Stimulated activated memory B cell treated with anti-CD40 and anti-IgM and Interleukin-4, amounts not matched to agents 10 μg/mL and 1 μg/mL and 100 μg/mL, for 72 hours (primary cell): ENCODE measurements at regions not wholly inside any gene's neighbourhood (a gene's known extent, or its start where the extent isn't known, plus 50 kb on each side); places are given as distances from the start of the nearest gene placed in this dataset.

Experiments
- ATAC-seq: fragments of 150-1000 bp; cut with Tn5 transposase; 2 replicates; pipeline ENCODE4 v1.10.0; 2021
- H3K27ac Mint-ChIP-seq: one replicate; pipeline ENCODE4 v1.8.0; 2022; ENCODE audit warnings: mild to moderate bottlenecking, mixed read lengths
- H3K27me3 Mint-ChIP-seq: one replicate; pipeline ENCODE4 v1.8.0; 2022; ENCODE audit warnings: mixed read lengths
- H3K36me3 Mint-ChIP-seq: one replicate; pipeline ENCODE4 v1.8.0; 2022; ENCODE audit warnings: mixed read lengths
- H3K4me1 Mint-ChIP-seq: one replicate; pipeline ENCODE4 v1.8.0; 2022; ENCODE audit warnings: mixed read lengths
- H3K4me3 Mint-ChIP-seq: one replicate; pipeline ENCODE4 v1.8.0; 2022; ENCODE audit warnings: mild to moderate bottlenecking, moderate library complexity, mixed read lengths
- H3K9me3 Mint-ChIP-seq: one replicate; pipeline ENCODE4 v1.8.0; 2022; ENCODE audit warnings: mixed read lengths

- Mint-ChIP-seq H3K9me3 (no peaks in the 10 kb centered on the region), H3K4me1 (no peaks in the 10 kb centered on the region), H3K4me3 (no peak overlapping the region), H3K36me3 (no peaks in the 10 kb centered on the region), H3K27me3 (peaks cover 20% of the 10 kb centered on the region), H3K27ac (no peak overlapping the region)
- ATAC-seq, result no peak
These were observed 137.7 kb downstream of the ASB1 start for GRCh38 chr2:238564286-238564920.

GRCh38 chr2:238565031-238565430 is 138.3 kb downstream of the ASB1 start:
- Mint-ChIP-seq H3K36me3 (no peaks in the 10 kb centered on the region), H3K9me3 (no peaks in the 10 kb centered on the region), H3K27me3 (peaks cover 25% of the 10 kb centered on the region), H3K4me3 (no peak overlapping the region), H3K27ac (no peak overlapping the region), H3K4me1 (no peaks in the 10 kb centered on the region)
- no peak for ATAC-seq

- H3K36me3 Mint-ChIP-seq, result no peaks in the 10 kb centered on the region
- peaks cover 22% of the 10 kb centered on the region for H3K27me3 Mint-ChIP-seq
- H3K4me1 Mint-ChIP-seq, result no peaks in the 10 kb centered on the region
- ATAC-seq, result no peak
- H3K27ac Mint-ChIP-seq, result no peak overlapping the region
- H3K9me3 Mint-ChIP-seq, result no peaks in the 10 kb centered on the region
- H3K4me3 Mint-ChIP-seq, result no peak overlapping the region
These were observed 139.4 kb downstream of the ASB1 start for GRCh38 chr2:238566001-238566645.

- H3K36me3 Mint-ChIP-seq, result no peaks in the 10 kb centered on the region
- no peak overlapping the region for H3K27ac Mint-ChIP-seq
- H3K4me3 Mint-ChIP-seq, result no peak overlapping the region
- no peaks in the 10 kb centered on the region for H3K4me1 Mint-ChIP-seq
- ATAC-seq, result no peak
- no peaks in the 10 kb centered on the region for H3K9me3 Mint-ChIP-seq
- H3K27me3 Mint-ChIP-seq, result peaks cover 22% of the 10 kb centered on the region
These were observed 140.5 kb downstream of the ASB1 start for GRCh38 chr2:238567067-238567855.

GRCh38 chr2:238567996-238568395 is 141.3 kb downstream of the ASB1 start:
- no peak overlapping the region for H3K27ac Mint-ChIP-seq
- H3K4me1 Mint-ChIP-seq, result no peaks in the 10 kb centered on the region
- peaks cover 22% of the 10 kb centered on the region for H3K27me3 Mint-ChIP-seq
- H3K4me3 Mint-ChIP-seq, result no peak overlapping the region
- no peaks in the 10 kb centered on the region for H3K9me3 Mint-ChIP-seq
- no peak for ATAC-seq
- no peaks in the 10 kb centered on the region for H3K36me3 Mint-ChIP-seq

- no peaks in the 10 kb centered on the region for H3K4me1 Mint-ChIP-seq
- H3K9me3 Mint-ChIP-seq, result no peaks in the 10 kb centered on the region
- H3K27ac Mint-ChIP-seq, result no peak overlapping the region
- no peaks in the 10 kb centered on the region for H3K36me3 Mint-ChIP-seq
- no peak overlapping the region for H3K4me3 Mint-ChIP-seq
- peaks cover 22% of the 10 kb centered on the region for H3K27me3 Mint-ChIP-seq
- ATAC-seq, result no peak
These were observed 142.0 kb downstream of the ASB1 start for GRCh38 chr2:238568455-238569440.

GRCh38 chr2:238569507-238570195 is 142.9 kb downstream of the ASB1 start:
- no peaks in the 10 kb centered on the region for H3K4me1 Mint-ChIP-seq
- no peak for ATAC-seq
- peaks cover 22% of the 10 kb centered on the region for H3K27me3 Mint-ChIP-seq
- H3K4me3 Mint-ChIP-seq, result no peak overlapping the region
- no peaks in the 10 kb centered on the region for H3K36me3 Mint-ChIP-seq
- H3K9me3 Mint-ChIP-seq, result no peaks in the 10 kb centered on the region
- no peak overlapping the region for H3K27ac Mint-ChIP-seq

- no peaks in the 10 kb centered on the region for H3K36me3 Mint-ChIP-seq
- H3K4me1 Mint-ChIP-seq, result no peaks in the 10 kb centered on the region
- no peak overlapping the region for H3K27ac Mint-ChIP-seq
- no peak for ATAC-seq
- H3K27me3 Mint-ChIP-seq, result peaks cover 22% of the 10 kb centered on the region
- H3K4me3 Mint-ChIP-seq, result no peak overlapping the region
- H3K9me3 Mint-ChIP-seq, result peaks cover 3% of the 10 kb centered on the region
These were observed 143.7 kb downstream of the ASB1 start for GRCh38 chr2:238570391-238570790.

- Mint-ChIP-seq H3K27ac (no peak overlapping the region), H3K36me3 (no peaks in the 10 kb centered on the region), H3K4me3 (no peak overlapping the region), H3K9me3 (peaks cover 3% of the 10 kb centered on the region), H3K4me1 (no peaks in the 10 kb centered on the region), H3K27me3 (peaks cover 22% of the 10 kb centered on the region)
- no peak for ATAC-seq
These were observed 144.2 kb downstream of the ASB1 start for GRCh38 chr2:238570926-238571325.

GRCh38 chr2:238571661-238572372 is 145.1 kb downstream of the ASB1 start:
- H3K27me3 Mint-ChIP-seq, result peaks cover 22% of the 10 kb centered on the region
- peaks cover 3% of the 10 kb centered on the region for H3K9me3 Mint-ChIP-seq
- H3K27ac Mint-ChIP-seq, result no peak overlapping the region
- H3K4me1 Mint-ChIP-seq, result no peaks in the 10 kb centered on the region
- H3K4me3 Mint-ChIP-seq, result no peak overlapping the region
- no peaks in the 10 kb centered on the region for H3K36me3 Mint-ChIP-seq
- no peak for ATAC-seq

- peak; percentile 10 for ATAC-seq
- peaks cover 3% of the 10 kb centered on the region for H3K9me3 Mint-ChIP-seq
These were observed 146.5 kb downstream of the ASB1 start for GRCh38 chr2:238573065-238573778.

GRCh38 chr2:238573916-238574315 is 147.2 kb downstream of the ASB1 start:
- Mint-ChIP-seq H3K9me3 (peaks cover 3% of the 10 kb centered on the region), H3K4me1 (no peaks in the 10 kb centered on the region), H3K36me3 (no peaks in the 10 kb centered on the region), H3K27ac (no peak overlapping the region), H3K4me3 (no peak overlapping the region), H3K27me3 (peaks cover 10% of the 10 kb centered on the region)
- no peak for ATAC-seq

More at GRCh38 chr2:238573065-238573778, 146.5 kb downstream of the ASB1 start:
- H3K4me3 Mint-ChIP-seq, result no peak overlapping the region
- H3K27ac Mint-ChIP-seq, result no peak overlapping the region
- H3K27me3 Mint-ChIP-seq, result peaks cover 10% of the 10 kb centered on the region
- no peaks in the 10 kb centered on the region for H3K36me3 Mint-ChIP-seq
- H3K4me1 Mint-ChIP-seq, result no peaks in the 10 kb centered on the region

GRCh38 chr2:238574490-238575271 is 148.0 kb downstream of the ASB1 start:
- Mint-ChIP-seq H3K4me1 (no peaks in the 10 kb centered on the region), H3K27ac (no peak overlapping the region), H3K36me3 (no peaks in the 10 kb centered on the region), H3K27me3 (peaks cover 14% of the 10 kb centered on the region), H3K4me3 (no peak overlapping the region), H3K9me3 (peaks cover 3% of the 10 kb centered on the region)
- ATAC-seq, result no peak
